Endothelial cell of umbilical vein (primary cell): ENCODE measurements at regions not wholly inside any gene's neighbourhood (a gene's known extent, or its start where the extent isn't known, plus 50 kb on each side); places are given as distances from the start of the nearest gene placed in this dataset.
"Not testable (repeated sequence)": the region's sequence is repeated elsewhere in the genome, so short reads cannot be mapped to it uniquely, and the experiment has no call there.

Experiments used
- BruUV-seq: library from RNA; stranded (reverse); fragments of 400-500 nt; replicated peaks from 2 replicates; lab custom pipeline; 2021; lab: Mats Ljungman, UMichigan
- CTCF ChIA-PET: fragments of 300-600, 350-600 bp; sonication (Branson Sonifier 250); formaldehyde crosslinking; loops from one replicate; lab custom pipeline; 2021; ENCODE audit warnings: antibody characterized with exemption, inconsistent platforms; lab: Charles Lee
- POLR2A ChIA-PET: fragments of 300-600, 350-600 bp; sonication (Branson Sonifier 250); formaldehyde crosslinking; loops from one replicate; lab custom pipeline; 2021; ENCODE audit warnings: antibody characterized with exemption, inconsistent platforms; lab: Charles Lee
- DNase-seq: peaks from one replicate; pipeline ENCODE4 v3.0.0-alpha.2; 2011; ENCODE audit warnings: low read depth, low spot score
- FAIRE-seq: peaks from 2 replicates; lab custom pipeline; 2011; peaks lifted over from hg19 to GRCh38; lab: Jason Lieb, UNC
- H2AFZ ChIP-seq: 2 replicates; pipeline ENCODE4 v1.6.0; 2012; ENCODE audit warnings: low read depth, low read length, control low read depth, inconsistent platforms
- H3K27ac ChIP-seq: 2 replicates; pipeline ENCODE4 v1.5.1; 2011; ENCODE audit warnings: low read depth, mild to moderate bottlenecking, control low read depth, low read length, moderate library complexity; ENCODE audit not compliant: insufficient read depth
- H3K27me3 ChIP-seq, 2 experiments: 2 replicates each; pipeline versions ENCODE4 v1.6.0 to v1.6.1; 2011; ENCODE audit warnings: low read length in 2 of 2, mixed read lengths in 1 of 2; ENCODE audit not compliant: control insufficient read depth in 2 of 2, insufficient read depth in 2 of 2
- H3K36me3 ChIP-seq, 2 experiments: 2 replicates in 1 of 2; 3 replicates in 1 of 2; pipeline ENCODE4 v1.5.1; 2011; ENCODE audit warnings: low read length in 2 of 2, mild to moderate bottlenecking in 1 of 2, moderate library complexity in 1 of 2; ENCODE audit not compliant: control insufficient read depth in 2 of 2, insufficient read depth in 2 of 2; ENCODE audit errors: extremely low read depth in 1 of 2
- H3K4me1 ChIP-seq: 3 replicates; pipeline ENCODE4 v1.5.1; 2011; ENCODE audit warnings: mild to moderate bottlenecking, low read length; ENCODE audit not compliant: control insufficient read depth, insufficient read depth; ENCODE audit errors: extremely low read depth
- H3K4me2 ChIP-seq: 2 replicates; pipeline ENCODE4 v1.6.1; 2011; ENCODE audit warnings: low read length, control low read depth, mixed read lengths; ENCODE audit not compliant: insufficient read depth
- H3K4me3 ChIP-seq, 3 experiments: fragments of 200-600 bp in 1 of 3; sonication (generic), shearing (Covaris generic) in 1 of 3; replicated peaks in 1 of 3; 2 replicates each; pipeline ENCODE4 v1.5.1; 2011 to 2016; ENCODE audit warnings: control low read depth in 3 of 3, low read length in 3 of 3, mild to moderate bottlenecking in 2 of 3, inconsistent platforms in 1 of 3, low read depth in 1 of 3, moderate library complexity in 1 of 3; ENCODE audit not compliant: insufficient read depth in 1 of 3
- H3K79me2 ChIP-seq: 2 replicates; pipeline ENCODE4 v1.6.0; 2012; ENCODE audit warnings: low read length, inconsistent platforms; ENCODE audit not compliant: control insufficient read depth, insufficient read depth
- H3K9ac ChIP-seq: replicated peaks from 2 replicates; pipeline ENCODE3; 2011; ENCODE audit warnings: low read length, control low read depth; ENCODE audit not compliant: insufficient read depth; ENCODE audit errors: extremely low read depth
- H3K9me1 ChIP-seq: replicated peaks from 3 replicates; pipeline ENCODE4 v1.6.0; 2011; ENCODE audit warnings: mild to moderate bottlenecking, low read length; ENCODE audit not compliant: control insufficient read depth, insufficient read depth; ENCODE audit errors: extremely low read depth
- H3K9me3 ChIP-seq: replicated peaks from 2 replicates; pipeline ENCODE4 v1.5.1; 2012; ENCODE audit warnings: low read length, inconsistent platforms; ENCODE audit not compliant: control insufficient read depth, insufficient read depth
- H4K20me1 ChIP-seq: replicated peaks from 2 replicates; pipeline ENCODE3; 2011; ENCODE audit warnings: mild to moderate bottlenecking, low read length; ENCODE audit not compliant: control insufficient read depth, insufficient read depth; ENCODE audit errors: extremely low read depth
- CTCF ChIP-seq, 2 donors: IDR thresholded peaks; 1 replicate in 1 of 2; 2 replicates in 1 of 2; pipeline ENCODE4 v1.5.1; 2011; ENCODE audit warnings: low read length in 2 of 2, mild to moderate bottlenecking in 2 of 2, moderate library complexity in 2 of 2, control low read depth in 1 of 2, inconsistent platforms in 1 of 2, low read depth in 1 of 2; ENCODE audit not compliant: insufficient read depth in 1 of 2; ENCODE audit errors: extremely low read depth in 1 of 2
- EZH2 ChIP-seq: IDR thresholded peaks from 2 replicates; pipeline ENCODE4 v1.6.1; 2012; ENCODE audit warnings: borderline replicate concordance, low read depth, mild to moderate bottlenecking, moderate library complexity, low read length, inconsistent platforms; ENCODE audit not compliant: severe bottlenecking
- FOS ChIP-seq: IDR thresholded peaks from 2 replicates; pipeline ENCODE4 v1.6.1; 2011; ENCODE audit warnings: mild to moderate bottlenecking, low read length, moderate library complexity, borderline replicate concordance; ENCODE audit not compliant: insufficient read depth
- GATA2 ChIP-seq: IDR thresholded peaks from 2 replicates; pipeline ENCODE4 v1.7.0; 2011; ENCODE audit warnings: low read depth, mild to moderate bottlenecking, moderate library complexity, mixed read lengths, low read length; ENCODE audit not compliant: insufficient read length, insufficient read depth
- JUN ChIP-seq: IDR thresholded peaks from 2 replicates; pipeline ENCODE4 v1.6.1; 2011; ENCODE audit warnings: borderline replicate concordance, low read depth; ENCODE audit not compliant: insufficient read length, insufficient read depth
- MAX ChIP-seq: IDR thresholded peaks from 2 replicates; pipeline ENCODE4 v1.6.1; 2011; ENCODE audit not compliant: insufficient read depth, insufficient read length
- MYC ChIP-seq: IDR thresholded peaks from one replicate; pipeline ENCODE4 v1.6.1; 2011; ENCODE audit warnings: mild to moderate bottlenecking, low read depth, low read length
- POLR2A ChIP-seq: IDR thresholded peaks from 2 replicates; pipeline ENCODE4 v1.6.1; 2012; ENCODE audit warnings: low read depth, mild to moderate bottlenecking, control low read depth, low read length
- POLR2AphosphoS5 ChIP-seq: IDR thresholded peaks from 2 replicates; pipeline ENCODE4 v1.6.1; 2012; ENCODE audit warnings: low read depth, mild to moderate bottlenecking, control low read depth, low read length, moderate library complexity; ENCODE audit not compliant: insufficient read depth
- dilution Hi-C: fragments of 300-500 bp; cut with MboI; formaldehyde crosslinking; loops from one replicate; pipeline ENCODE4 v1.15.0; 2019; ENCODE audit warnings: low sequenced_read_pairs; ENCODE audit not compliant: extremely low pct_ligation_motif_present
- intact Hi-C: fragments of 100-400 bp; cut with micrococcal nuclease; formaldehyde crosslinking; loops from one replicate; pipeline ENCODE4 v1.10.0; 2022

- Histone ChIP-seq H3K9me1 (no peaks in the 10 kb centered on the region), H3K27me3 (no peaks in the 10 kb centered on the region), H3K27ac (no peak overlapping the region), H3K4me2 (no peak overlapping the region), H4K20me1 (no peaks in the 10 kb centered on the region), H3K9me3 (no peaks in the 10 kb centered on the region), H2AFZ (no peak overlapping the region), H3K4me1 (no peaks in the 10 kb centered on the region), H3K36me3 (no peaks in the 10 kb centered on the region), H3K9ac (no peak overlapping the region), H3K79me2 (no peaks in the 10 kb centered on the region), H3K4me3 (no peak overlapping the region)
- no peak for FAIRE-seq
- intact Hi-C loops: no loop called here
- BruUV-seq: no TSS peak
- CTCF ChIA-PET: no interaction called here
- dilution Hi-C loops: no loop called here
- no peak for DNase-seq
- POLR2A ChIA-PET: no interaction called here
- TF ChIP-seq CTCF (IDR thresholded peaks at IDR 0.05; ENCODE audit: extremely low read depth in 1 of 2, insufficient read depth in 1 of 2, low read depth in 1 of 2, low read length in 2 of 2): no peak
- TF ChIP-seq MAX: no peak
- no peak for TF ChIP-seq GATA2
- no peak for TF ChIP-seq POLR2AphosphoS5
- no peak for TF ChIP-seq EZH2
- no peak for TF ChIP-seq MYC
- TF ChIP-seq FOS: no peak
- no peak for TF ChIP-seq JUN
- TF ChIP-seq POLR2A: no peak
These were observed 507.0 kb downstream of the ZPLD1 start for GRCh38 chr3:102941786-102942185.

GRCh38 chr3:102946445-102946844 lies 511.6 kb downstream of the ZPLD1 start:
- H3K9me3 ChIP-seq, H3K79me2 ChIP-seq, H3K4me3 ChIP-seq, H3K36me3 ChIP-seq, CTCF ChIA-PET, H3K9me1 ChIP-seq, FAIRE-seq, H3K9ac ChIP-seq, H3K4me2 ChIP-seq, H2AFZ ChIP-seq, intact Hi-C loops, H4K20me1 ChIP-seq, H3K27ac ChIP-seq, dilution Hi-C loops, POLR2A ChIA-PET, BruUV-seq, H3K4me1 ChIP-seq, H3K27me3 ChIP-seq, DNase-seq: not testable (repeated sequence)
